Fibroblast of lung (primary cell): ENCODE measurements at regions not wholly inside any gene's neighbourhood (a gene's known extent, or its start where the extent isn't known, plus 50 kb on each side); places are given as distances from the start of the nearest gene placed in this dataset.

Experiments used
- DNase-seq, 2 donors: peaks; one replicate each; pipeline versions ENCODE4 v3.0.0 to v3.0.0-alpha.2; 2010; ENCODE audit warnings: low read depth in 2 of 2
- H2AFZ ChIP-seq: 2 replicates; pipeline ENCODE4 v1.5.1; 2012; ENCODE audit warnings: low read length, control low read depth, inconsistent platforms
- H3K27ac ChIP-seq: 2 replicates; pipeline ENCODE4 v1.5.1; 2011; ENCODE audit warnings: low read length, control low read depth; ENCODE audit not compliant: insufficient read depth
- H3K27me3 ChIP-seq: 2 replicates; pipeline ENCODE4 v1.5.1; 2011; ENCODE audit warnings: mild to moderate bottlenecking, low read length; ENCODE audit not compliant: control insufficient read depth, insufficient read depth
- H3K36me3 ChIP-seq: 2 replicates; pipeline ENCODE4 v1.5.1; 2011; ENCODE audit warnings: low read length; ENCODE audit not compliant: control insufficient read depth, insufficient read depth
- H3K4me1 ChIP-seq: 2 replicates; pipeline ENCODE4 v1.5.1; 2011; ENCODE audit warnings: low read length; ENCODE audit not compliant: control insufficient read depth, insufficient read depth; ENCODE audit errors: extremely low read depth
- H3K4me2 ChIP-seq: 2 replicates; pipeline ENCODE4 v1.5.1; 2011; ENCODE audit warnings: low read length, control low read depth; ENCODE audit not compliant: insufficient read depth; ENCODE audit errors: extremely low read depth
- H3K4me3 ChIP-seq, 4 experiments: fragments of 200-600 bp in 1 of 4; sonication (generic) in 1 of 4; replicated peaks in 1 of 4; 2 replicates each; pipeline ENCODE4 v1.5.1; 2011 to 2016; ENCODE audit warnings: low read length in 4 of 4, low read depth in 3 of 4, mild to moderate bottlenecking in 3 of 4, control low read depth in 2 of 4, inconsistent platforms in 1 of 4, mixed read lengths in 1 of 4; ENCODE audit not compliant: insufficient read depth in 1 of 4; ENCODE audit errors: control extremely low read depth in 1 of 4
- H3K79me2 ChIP-seq: 2 replicates; pipeline ENCODE4 v1.5.1; 2012; ENCODE audit warnings: mild to moderate bottlenecking, low read length, inconsistent platforms; ENCODE audit not compliant: control insufficient read depth, insufficient read depth
- H3K9ac ChIP-seq: 2 replicates; pipeline ENCODE4 v1.5.1; 2011; ENCODE audit warnings: mild to moderate bottlenecking, low read length, control low read depth; ENCODE audit not compliant: insufficient read depth
- H3K9me3 ChIP-seq: 2 replicates; pipeline ENCODE4 v1.5.1; 2012; ENCODE audit warnings: low read depth, low read length; ENCODE audit not compliant: control insufficient read depth, insufficient read depth
- H4K20me1 ChIP-seq: 2 replicates; pipeline ENCODE4 v1.5.1; 2011; ENCODE audit warnings: low read length; ENCODE audit not compliant: control insufficient read depth, insufficient read depth; ENCODE audit errors: extremely low read depth
- EZH2 ChIP-seq: IDR thresholded peaks from 2 replicates; pipeline ENCODE4 v1.5.1; 2012; ENCODE audit warnings: low read length, control low read depth, mild to moderate bottlenecking; ENCODE audit errors: missing control alignments
- TF ChIP-seq, protein P1 (sequence below), 2 donors: IDR thresholded peaks in 1 of 2; conservative IDR thresholded peaks in 1 of 2; 1 replicate in 1 of 2; 2 replicates in 1 of 2; pipeline ENCODE4 v1.5.1; 2011 to 2012; ENCODE audit warnings: low read length in 2 of 2, control low read depth in 1 of 2, inconsistent platforms in 1 of 2, low read depth in 1 of 2, mild to moderate bottlenecking in 1 of 2

DNA sequence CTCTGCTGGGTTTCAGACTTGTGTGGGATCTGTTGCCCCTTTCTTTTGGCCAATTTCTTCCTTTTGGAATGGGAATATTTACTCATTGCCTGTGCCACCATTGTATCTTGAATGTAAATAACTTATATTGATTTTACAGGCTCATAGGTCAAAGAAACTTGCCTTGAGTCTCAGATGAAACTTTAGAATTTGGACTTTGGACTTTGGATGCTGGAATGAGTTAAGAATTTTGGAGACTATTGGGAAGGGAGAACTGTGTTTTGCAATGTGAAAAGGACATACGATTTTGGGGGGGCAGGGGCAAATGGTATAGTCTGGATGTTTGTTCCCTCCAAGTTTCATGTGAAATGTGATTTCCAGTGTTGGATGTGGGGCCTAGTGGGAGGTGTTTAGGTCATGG, 62.6 kb upstream of the TNFRSF21 start:
- Histone ChIP-seq H3K27ac (no peak overlapping the region), H3K4me2 (no peak overlapping the region), H3K4me3 (no peak overlapping the region), H3K36me3 (no peaks in the 10 kb centered on the region), H4K20me1 (no peaks in the 10 kb centered on the region), H3K9ac (no peak overlapping the region), H3K9me3 (no peaks in the 10 kb centered on the region), H3K4me1 (no peaks in the 10 kb centered on the region), H3K79me2 (no peaks in the 10 kb centered on the region), H2AFZ (no peak overlapping the region), H3K27me3 (no peaks in the 10 kb centered on the region)
- TF ChIP-seq EZH2 = no peak
- TF ChIP-seq, protein P1, sequence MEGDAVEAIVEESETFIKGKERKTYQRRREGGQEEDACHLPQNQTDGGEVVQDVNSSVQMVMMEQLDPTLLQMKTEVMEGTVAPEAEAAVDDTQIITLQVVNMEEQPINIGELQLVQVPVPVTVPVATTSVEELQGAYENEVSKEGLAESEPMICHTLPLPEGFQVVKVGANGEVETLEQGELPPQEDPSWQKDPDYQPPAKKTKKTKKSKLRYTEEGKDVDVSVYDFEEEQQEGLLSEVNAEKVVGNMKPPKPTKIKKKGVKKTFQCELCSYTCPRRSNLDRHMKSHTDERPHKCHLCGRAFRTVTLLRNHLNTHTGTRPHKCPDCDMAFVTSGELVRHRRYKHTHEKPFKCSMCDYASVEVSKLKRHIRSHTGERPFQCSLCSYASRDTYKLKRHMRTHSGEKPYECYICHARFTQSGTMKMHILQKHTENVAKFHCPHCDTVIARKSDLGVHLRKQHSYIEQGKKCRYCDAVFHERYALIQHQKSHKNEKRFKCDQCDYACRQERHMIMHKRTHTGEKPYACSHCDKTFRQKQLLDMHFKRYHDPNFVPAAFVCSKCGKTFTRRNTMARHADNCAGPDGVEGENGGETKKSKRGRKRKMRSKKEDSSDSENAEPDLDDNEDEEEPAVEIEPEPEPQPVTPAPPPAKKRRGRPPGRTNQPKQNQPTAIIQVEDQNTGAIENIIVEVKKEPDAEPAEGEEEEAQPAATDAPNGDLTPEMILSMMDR (conservative IDR thresholded peaks at IDR 0.05 in 1 of 2, IDR thresholded peaks at IDR 0.05 in 1 of 2; ENCODE audit: low read depth in 1 of 2, low read length in 2 of 2) = no peak
- DNase-seq = no peak

DNA sequence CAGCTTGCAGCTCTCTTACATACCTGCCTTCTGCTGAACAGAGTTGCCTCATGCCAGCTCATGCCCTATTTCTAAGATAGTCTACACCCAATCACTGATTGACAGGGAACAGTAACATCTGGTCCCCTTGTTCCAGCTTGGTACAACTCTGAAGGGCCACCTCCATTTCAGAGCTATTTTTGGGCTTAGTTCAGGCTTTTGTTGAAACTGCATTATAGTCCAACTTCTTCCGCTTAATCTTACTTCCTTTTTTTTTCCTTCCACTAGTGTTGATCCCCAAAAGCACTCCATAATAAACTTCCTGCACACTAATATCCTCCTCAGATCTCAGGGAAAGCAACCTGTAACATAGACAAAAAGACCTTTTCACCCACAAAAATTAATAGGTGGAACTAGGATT, 65.7 kb upstream of the TNFRSF21 start:
- TF ChIP-seq, protein P1 (conservative IDR thresholded peaks at IDR 0.05 in 1 of 2, IDR thresholded peaks at IDR 0.05 in 1 of 2; ENCODE audit: low read depth in 1 of 2, low read length in 2 of 2) = no peak
- TF ChIP-seq EZH2 = no peak
- DNase-seq = no peak
- no peaks in the 10 kb centered on the region for H4K20me1 ChIP-seq
- no peak overlapping the region for H3K4me3 ChIP-seq
- no peaks in the 10 kb centered on the region for H3K79me2 ChIP-seq
- H3K9ac ChIP-seq = no peak overlapping the region
- no peak overlapping the region for H2AFZ ChIP-seq
- H3K9me3 ChIP-seq = no peaks in the 10 kb centered on the region
- no peak overlapping the region for H3K27ac ChIP-seq
- no peaks in the 10 kb centered on the region for H3K27me3 ChIP-seq
- no peaks in the 10 kb centered on the region for H3K36me3 ChIP-seq
- H3K4me1 ChIP-seq = no peaks in the 10 kb centered on the region
- no peak overlapping the region for H3K4me2 ChIP-seq

DNA sequence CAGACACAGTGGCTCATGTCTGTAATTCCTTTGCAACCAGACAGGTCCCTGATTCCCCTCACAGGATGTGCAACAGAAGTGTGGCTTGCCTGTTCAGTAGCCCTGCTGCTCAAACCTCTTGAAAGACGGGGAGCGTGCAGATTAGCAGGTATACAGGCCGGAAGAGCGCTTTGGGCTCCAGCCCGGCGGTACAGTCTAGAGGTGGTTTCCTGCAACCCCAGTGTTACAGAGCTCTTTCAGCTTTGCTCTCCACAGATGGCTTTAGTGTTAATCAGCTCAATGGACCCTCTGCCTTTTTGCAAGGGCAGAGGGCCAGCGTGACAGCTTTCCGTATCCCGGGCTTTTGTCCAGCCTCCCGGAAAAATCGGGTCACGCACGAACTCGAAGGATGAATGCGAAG, 67.2 kb upstream of the TNFRSF21 start:
- Histone ChIP-seq H4K20me1 (no peaks in the 10 kb centered on the region), H3K4me1 (no peaks in the 10 kb centered on the region), H3K4me3 (no peak overlapping the region), H2AFZ (no peak overlapping the region), H3K27me3 (no peaks in the 10 kb centered on the region), H3K9ac (no peak overlapping the region), H3K79me2 (no peaks in the 10 kb centered on the region), H3K9me3 (no peaks in the 10 kb centered on the region), H3K36me3 (no peaks in the 10 kb centered on the region), H3K27ac (no peak overlapping the region), H3K4me2 (no peak overlapping the region)
- DNase-seq = no peak
- TF ChIP-seq, protein P1 (conservative IDR thresholded peaks at IDR 0.05 in 1 of 2, IDR thresholded peaks at IDR 0.05 in 1 of 2; ENCODE audit: low read depth in 1 of 2, low read length in 2 of 2) = no peak
- TF ChIP-seq EZH2 = no peak
